Lower lobe of right lung (tissue), 2 donors: ENCODE measurements at regions not wholly inside any gene's neighbourhood (a gene's known extent, or its start where the extent isn't known, plus 50 kb on each side); places are given as distances from the start of the nearest gene placed in this dataset.

ENCODE experiments used
- ATAC-seq, 2 donors: fragments of 200-7000 bp; cut with Tn5 transposase; one replicate each; pipeline ENCODE4 v1.9.1; 2020 to 2022; ENCODE audit warnings: mild to moderate bottlenecking in 2 of 2, moderate library complexity in 2 of 2
- DNase-seq: peaks from one replicate; pipeline ENCODE4 v3.0.0-alpha.2; 2020
- H3K27ac ChIP-seq: fragments of 200-600 bp; one replicate; pipeline ENCODE4 v1.8.0; 2022
- H3K27me3 ChIP-seq: fragments of 200-600 bp; one replicate; pipeline ENCODE4 v1.8.0; 2022; ENCODE audit warnings: low read depth
- H3K36me3 ChIP-seq: fragments of 200-600 bp; one replicate; pipeline ENCODE4 v1.8.0; 2022; ENCODE audit warnings: mild to moderate bottlenecking
- H3K4me1 ChIP-seq: fragments of 200-600 bp; one replicate; pipeline ENCODE4 v1.8.0; 2022
- H3K4me3 ChIP-seq: fragments of 200-600 bp; one replicate; pipeline ENCODE4 v1.8.0; 2022; ENCODE audit warnings: mild to moderate bottlenecking
- H3K9me3 ChIP-seq: fragments of 200-600 bp; one replicate; pipeline ENCODE4 v1.8.0; 2022
- intact Hi-C: fragments of 100-400 bp; cut with DNase I; formaldehyde crosslinking; loops from one replicate; pipeline ENCODE4 v1.11.0; 2022
- TF ChIP-seq, protein P1 (sequence below): fragments of 200-600 bp; IDR thresholded peaks from one replicate; pipeline ENCODE4 v1.8.0; 2022; ENCODE audit warnings: antibody characterized with exemption, mild to moderate bottlenecking
- donor health status: DM: no; HTN: yes; CAD: no; lungs with severe emphysema.

DNA sequence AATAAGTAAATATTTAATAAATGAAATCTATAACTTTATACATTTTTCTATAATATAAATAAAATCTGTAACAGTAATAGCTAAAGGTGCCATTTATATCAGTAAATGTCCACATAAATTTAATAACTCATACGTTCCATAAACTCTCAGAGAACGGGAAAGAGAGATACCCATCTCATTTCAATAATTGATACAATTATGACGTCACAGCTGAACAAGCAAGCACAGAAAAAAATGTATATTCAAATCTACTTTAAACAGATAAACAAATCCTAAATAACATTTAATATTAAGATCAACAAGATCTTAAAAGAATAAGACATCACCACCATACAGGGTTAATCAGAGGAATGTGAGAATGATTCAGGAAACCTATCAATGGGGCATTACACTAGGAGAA, 1136.5 kb downstream of the TBC1D22A start:
- TF ChIP-seq, protein P1, sequence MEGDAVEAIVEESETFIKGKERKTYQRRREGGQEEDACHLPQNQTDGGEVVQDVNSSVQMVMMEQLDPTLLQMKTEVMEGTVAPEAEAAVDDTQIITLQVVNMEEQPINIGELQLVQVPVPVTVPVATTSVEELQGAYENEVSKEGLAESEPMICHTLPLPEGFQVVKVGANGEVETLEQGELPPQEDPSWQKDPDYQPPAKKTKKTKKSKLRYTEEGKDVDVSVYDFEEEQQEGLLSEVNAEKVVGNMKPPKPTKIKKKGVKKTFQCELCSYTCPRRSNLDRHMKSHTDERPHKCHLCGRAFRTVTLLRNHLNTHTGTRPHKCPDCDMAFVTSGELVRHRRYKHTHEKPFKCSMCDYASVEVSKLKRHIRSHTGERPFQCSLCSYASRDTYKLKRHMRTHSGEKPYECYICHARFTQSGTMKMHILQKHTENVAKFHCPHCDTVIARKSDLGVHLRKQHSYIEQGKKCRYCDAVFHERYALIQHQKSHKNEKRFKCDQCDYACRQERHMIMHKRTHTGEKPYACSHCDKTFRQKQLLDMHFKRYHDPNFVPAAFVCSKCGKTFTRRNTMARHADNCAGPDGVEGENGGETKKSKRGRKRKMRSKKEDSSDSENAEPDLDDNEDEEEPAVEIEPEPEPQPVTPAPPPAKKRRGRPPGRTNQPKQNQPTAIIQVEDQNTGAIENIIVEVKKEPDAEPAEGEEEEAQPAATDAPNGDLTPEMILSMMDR = no peak
- Histone ChIP-seq H3K27me3 (no peaks in the 10 kb centered on the region), H3K9me3 (no peaks in the 10 kb centered on the region), H3K27ac (no peak overlapping the region), H3K36me3 (no peaks in the 10 kb centered on the region), H3K4me1 (no peaks in the 10 kb centered on the region), H3K4me3 (no peak overlapping the region)
- intact Hi-C loops = no loop called here
- DNase-seq = no peak
- no peak for ATAC-seq

DNA sequence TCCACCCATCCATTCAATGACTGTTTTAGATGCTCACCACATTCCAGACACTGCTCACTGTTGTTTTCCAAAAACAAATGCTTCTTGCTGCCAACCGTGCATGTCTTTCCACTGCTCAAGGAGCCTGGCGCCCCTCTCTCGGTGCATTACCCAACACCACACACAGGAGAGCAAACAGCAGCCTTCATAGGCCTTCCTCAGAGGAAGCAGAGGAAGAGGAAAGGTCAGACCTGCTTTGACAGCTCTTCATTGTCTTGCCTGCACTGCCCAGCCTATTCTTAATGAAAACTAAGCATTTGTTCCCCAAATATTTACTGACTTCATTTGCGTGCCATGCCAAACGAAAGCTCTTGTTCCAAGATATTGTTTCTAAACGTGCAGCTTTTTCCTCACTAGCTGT, 1129.2 kb downstream of the TBC1D22A start:
- TF ChIP-seq, protein P1 = no peak
- no peak for DNase-seq
- intact Hi-C loops = no loop called here
- no peak overlapping the region for H3K27ac ChIP-seq
- H3K4me1 ChIP-seq = no peaks in the 10 kb centered on the region
- H3K36me3 ChIP-seq = no peaks in the 10 kb centered on the region
- no peak overlapping the region for H3K4me3 ChIP-seq
- no peak for ATAC-seq
- no peaks in the 10 kb centered on the region for H3K9me3 ChIP-seq
- no peaks in the 10 kb centered on the region for H3K27me3 ChIP-seq

DNA sequence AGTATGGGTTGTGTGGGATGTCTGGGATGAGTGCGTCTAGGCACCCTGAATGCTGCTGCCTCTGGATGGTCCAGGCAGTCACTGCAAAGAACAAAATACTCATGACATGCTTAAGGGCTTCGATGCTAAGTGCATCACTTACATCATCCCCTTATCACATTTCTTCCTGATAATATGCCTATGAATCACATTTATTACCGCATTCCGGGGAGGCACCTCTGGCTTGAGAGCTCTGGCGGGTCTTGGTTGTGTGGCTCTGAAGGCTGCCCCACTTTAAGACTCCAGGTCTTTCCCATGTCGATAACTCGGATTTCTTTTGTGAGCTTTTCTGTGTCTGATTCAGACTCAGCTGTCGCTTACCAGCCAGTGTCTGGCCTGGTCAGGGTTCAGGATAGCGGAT, 1126.4 kb downstream of the TBC1D22A start:
- ATAC-seq (no peak), DNase-seq (no peak)
- Histone ChIP-seq H3K4me3 (no peak overlapping the region), H3K4me1 (no peaks in the 10 kb centered on the region), H3K27me3 (no peaks in the 10 kb centered on the region), H3K9me3 (no peaks in the 10 kb centered on the region), H3K27ac (no peak overlapping the region), H3K36me3 (no peaks in the 10 kb centered on the region)
- TF ChIP-seq, protein P1 = no peak
- intact Hi-C loops = no loop called here

DNA sequence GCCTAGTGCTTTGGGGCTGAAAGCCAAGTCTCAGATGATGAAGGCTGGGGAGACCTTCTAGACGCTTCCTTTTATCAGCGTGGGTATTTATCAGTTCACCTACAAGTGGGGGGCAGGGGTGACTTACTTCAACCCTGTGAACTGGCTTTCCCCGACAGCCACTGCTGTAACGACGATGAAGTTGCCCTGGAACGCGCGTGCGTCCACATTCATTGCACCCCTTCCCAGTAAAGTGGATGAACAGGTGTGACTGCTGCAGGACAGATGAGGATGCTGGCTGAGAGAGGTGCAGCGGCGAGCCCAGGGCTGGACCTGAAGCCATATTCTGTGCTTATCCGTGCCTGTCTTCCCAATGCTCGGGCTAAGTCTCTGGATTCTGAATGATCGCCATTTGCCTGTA, 1122.3 kb downstream of the TBC1D22A start:
- Histone ChIP-seq H3K36me3 (no peaks in the 10 kb centered on the region), H3K9me3 (no peaks in the 10 kb centered on the region), H3K4me3 (no peak overlapping the region), H3K27me3 (no peaks in the 10 kb centered on the region), H3K27ac (no peak overlapping the region), H3K4me1 (no peaks in the 10 kb centered on the region)
- ATAC-seq (no peak), DNase-seq (no peak)
- intact Hi-C loops = no loop called here
- TF ChIP-seq, protein P1 = no peak

DNA sequence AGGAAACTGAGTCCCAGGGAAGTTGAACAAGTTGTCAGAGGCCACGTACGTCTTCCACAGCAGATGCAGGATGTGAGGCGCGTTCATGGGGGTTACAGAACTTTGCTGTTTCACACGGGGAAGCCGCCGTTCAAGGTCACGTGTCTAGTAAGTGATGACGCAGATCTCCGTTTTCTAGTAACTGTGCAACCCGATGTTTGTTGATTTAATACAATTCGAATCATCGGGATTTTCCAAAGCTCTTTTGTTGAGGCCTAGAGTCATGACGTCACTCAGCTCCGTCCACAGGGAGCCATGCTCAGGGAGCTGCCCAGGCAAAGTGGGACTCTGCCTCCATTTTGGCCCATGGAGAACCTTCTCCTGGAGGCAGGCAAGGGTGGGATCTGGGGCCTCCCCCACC, 1121.8 kb downstream of the TBC1D22A start:
- Histone ChIP-seq H3K9me3 (no peaks in the 10 kb centered on the region), H3K27me3 (no peaks in the 10 kb centered on the region), H3K27ac (no peak overlapping the region), H3K36me3 (no peaks in the 10 kb centered on the region), H3K4me3 (no peak overlapping the region), H3K4me1 (no peaks in the 10 kb centered on the region)
- intact Hi-C loops = no loop called here
- no peak for DNase-seq
- no peak for ATAC-seq
- TF ChIP-seq, protein P1 = no peak

DNA sequence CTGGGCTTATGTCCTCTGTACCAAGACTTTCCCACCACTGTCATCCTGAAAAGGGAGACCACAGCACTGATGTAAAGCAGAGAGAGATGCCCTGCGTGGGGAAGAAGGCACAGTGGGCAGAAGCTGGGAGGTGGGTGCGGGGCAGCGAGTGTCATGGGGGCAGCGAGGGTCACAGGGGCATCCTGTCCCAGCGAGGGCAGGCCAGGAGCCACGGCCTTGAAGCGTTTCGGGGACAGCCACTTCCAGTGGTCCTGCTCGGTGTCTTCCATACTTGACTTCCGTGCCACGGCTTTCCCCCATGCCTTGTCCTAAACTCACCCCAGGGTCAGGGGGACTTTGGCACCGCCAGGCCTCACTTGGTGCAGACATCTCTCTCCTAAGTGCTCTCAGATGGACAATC, 1121.3 kb downstream of the TBC1D22A start:
- intact Hi-C loops = no loop called here
- no peak for ATAC-seq

More for the DNA sequence above, 1121.3 kb downstream of the TBC1D22A start:
- Histone ChIP-seq H3K9me3 (no peaks in the 10 kb centered on the region), H3K4me1 (no peaks in the 10 kb centered on the region), H3K27me3 (no peaks in the 10 kb centered on the region), H3K4me3 (no peak overlapping the region), H3K36me3 (no peaks in the 10 kb centered on the region), H3K27ac (no peak overlapping the region)
- TF ChIP-seq, protein P1 = no peak
- DNase-seq = no peak
